H1 (cell line): ENCODE measurements at regions not wholly inside any gene's neighbourhood (a gene's known extent, or its start where the extent isn't known, plus 50 kb on each side); places are given as distances from the start of the nearest gene placed in this dataset.

Experiments
- ATF3 ChIP-seq: IDR thresholded peaks from 2 replicates; pipeline ENCODE4 v1.6.1; 2011; ENCODE audit warnings: low read depth, mild to moderate bottlenecking, low read length; ENCODE audit not compliant: insufficient read depth
- CBX5 ChIP-seq: fragments of 300-800, 300-1000 bp; sonication (generic); IDR thresholded peaks from 2 replicates; pipeline ENCODE4 v1.7.1; 2016; ENCODE audit warnings: antibody characterized with exemption, low read length, low read depth
- CHD2 ChIP-seq: IDR thresholded peaks from 2 replicates; pipeline ENCODE4 v1.6.1; 2012; ENCODE audit warnings: low read length, improper control_type of control experiment
- CTCF ChIP-seq, 3 experiments: IDR thresholded peaks; 1 replicate in 2 of 3; 2 replicates in 1 of 3; pipeline versions ENCODE4 v1.5.1 to v1.6.1; 2011; ENCODE audit warnings: low read length in 3 of 3, mild to moderate bottlenecking in 3 of 3, inconsistent platforms in 2 of 3, low read depth in 1 of 3, moderate library complexity in 1 of 3; ENCODE audit not compliant: insufficient read depth in 1 of 3; ENCODE audit errors: control extremely low read depth in 1 of 3
- JUN ChIP-seq: IDR thresholded peaks from 2 replicates; pipeline ENCODE4 v1.6.1; 2011; ENCODE audit warnings: low read depth, mild to moderate bottlenecking, improper control_type of control experiment, low read length
- JUND ChIP-seq: IDR thresholded peaks from 2 replicates; pipeline ENCODE4 v1.6.1; 2011; ENCODE audit warnings: mild to moderate bottlenecking, improper control_type of control experiment, low read length
- POLR2A ChIP-seq, 2 experiments: IDR thresholded peaks; 1 replicate in 1 of 2; 2 replicates in 1 of 2; pipeline ENCODE4 v1.6.1; 2011; ENCODE audit warnings: low read depth in 2 of 2, low read length in 2 of 2, mild to moderate bottlenecking in 2 of 2; ENCODE audit errors: control extremely low read depth in 1 of 2
- POU5F1 ChIP-seq: IDR thresholded peaks from 2 replicates; pipeline ENCODE4 v1.6.1; 2011; ENCODE audit warnings: low read depth, mild to moderate bottlenecking, low read length, moderate library complexity
- SUZ12 ChIP-seq: fragments of 200-600 bp; sonication (generic); IDR thresholded peaks from 2 replicates; pipeline ENCODE4 v1.6.1; 2012; ENCODE audit warnings: mild to moderate bottlenecking, inconsistent platforms, low read length, moderate library complexity, mixed read lengths
- ZNF274 ChIP-seq: IDR thresholded peaks from 2 replicates; pipeline ENCODE4 v1.7.0; 2012; ENCODE audit warnings: low read length, borderline replicate concordance; ENCODE audit errors: extremely low read depth

- TF ChIP-seq ATF3 (no peak), POLR2A (IDR thresholded peaks at IDR 0.05; ENCODE audit: control extremely low read depth in 1 of 2, low read depth in 2 of 2, low read length in 2 of 2) (no peak), CTCF (IDR thresholded peaks at IDR 0.05; ENCODE audit: control extremely low read depth in 1 of 3, insufficient read depth in 1 of 3, low read depth in 1 of 3, low read length in 3 of 3) (no peak), JUND (no peak), POU5F1 (no peak), CBX5 (no peak), CHD2 (no peak), SUZ12 (no peak), ZNF274 (no peak), JUN (no peak)
These were observed 101.0 kb upstream of the IRX5 start for GRCh38 chr16:54829691-54830090.
